HG03039 (cell line): ENCODE measurements at regions not wholly inside any gene's neighbourhood (a gene's known extent, or its start where the extent isn't known, plus 50 kb on each side); places are given as distances from the start of the nearest gene placed in this dataset.

Experiments
- ATAC-seq: cut with Tn5 transposase; IDR thresholded peaks from one replicate; pipeline ENCODE4 v1.9.1; 2021; ENCODE audit warnings: mild to moderate bottlenecking, moderate library complexity; ENCODE audit not compliant: unreplicated experiment

GRCh38 chr5:6831678-6832671 is 118.7 kb downstream of the TENT4A start:
- ATAC-seq, result no peak

DNA sequence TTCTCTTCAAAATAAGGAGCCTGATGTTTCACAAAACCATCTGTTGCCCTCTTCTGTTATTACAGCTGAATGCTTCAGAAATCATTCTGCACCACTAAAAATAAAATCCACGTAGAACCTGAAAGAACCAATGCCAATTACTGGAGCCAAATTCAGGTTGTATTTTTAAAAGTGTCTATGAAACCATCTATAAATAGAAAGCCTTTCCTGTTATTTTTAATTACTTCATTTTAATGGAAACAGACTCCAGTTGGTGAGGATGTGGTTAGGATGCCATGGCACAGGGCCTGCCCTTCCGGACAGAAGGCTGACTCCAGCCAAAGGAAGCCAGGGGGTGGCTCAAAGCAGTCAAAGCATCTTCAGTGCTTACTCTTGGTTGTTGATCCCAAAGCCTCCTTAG is 119.8 kb downstream of the TENT4A start:
- no peak for ATAC-seq

DNA sequence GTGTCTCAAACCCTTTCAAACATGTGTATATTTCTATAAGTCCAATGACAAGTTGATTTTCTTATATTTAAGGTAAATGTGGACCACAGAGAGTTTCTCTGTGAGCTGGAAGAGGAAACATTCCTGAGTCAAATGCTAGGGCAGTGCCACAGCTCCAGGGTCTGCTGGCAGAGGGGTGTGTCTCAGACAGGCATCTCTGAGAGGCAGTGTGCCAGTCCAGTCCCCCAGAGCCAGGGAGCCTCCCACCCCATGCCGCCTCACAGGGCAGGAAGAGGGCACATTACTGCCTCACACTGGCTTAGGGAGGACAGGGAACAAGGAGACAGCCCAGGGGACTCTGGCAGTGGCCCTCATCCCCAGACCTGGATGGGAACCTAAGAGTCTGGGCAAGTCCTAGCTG is 120.2 kb downstream of the TENT4A start:
- ATAC-seq, result no peak

DNA sequence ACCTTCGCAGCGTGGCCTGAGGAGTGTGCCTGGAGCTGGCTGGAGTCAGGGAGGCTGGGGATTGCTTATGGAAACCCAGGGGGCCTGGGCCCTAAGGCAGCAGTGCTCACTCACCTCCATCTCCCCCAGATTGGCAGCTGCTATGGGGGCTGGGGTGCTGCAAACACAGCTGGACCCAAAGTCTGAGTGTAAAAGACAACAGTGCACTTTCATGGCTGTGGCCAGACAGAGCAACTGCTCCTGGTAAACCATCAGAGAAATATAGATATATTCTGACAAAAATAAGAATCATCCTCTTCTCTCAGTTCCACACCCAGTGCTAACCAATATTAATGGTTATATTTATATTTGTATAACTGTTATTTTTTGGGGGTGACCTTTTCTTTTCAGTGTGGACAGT is 123.9 kb downstream of the TENT4A start:
- no peak for ATAC-seq

DNA sequence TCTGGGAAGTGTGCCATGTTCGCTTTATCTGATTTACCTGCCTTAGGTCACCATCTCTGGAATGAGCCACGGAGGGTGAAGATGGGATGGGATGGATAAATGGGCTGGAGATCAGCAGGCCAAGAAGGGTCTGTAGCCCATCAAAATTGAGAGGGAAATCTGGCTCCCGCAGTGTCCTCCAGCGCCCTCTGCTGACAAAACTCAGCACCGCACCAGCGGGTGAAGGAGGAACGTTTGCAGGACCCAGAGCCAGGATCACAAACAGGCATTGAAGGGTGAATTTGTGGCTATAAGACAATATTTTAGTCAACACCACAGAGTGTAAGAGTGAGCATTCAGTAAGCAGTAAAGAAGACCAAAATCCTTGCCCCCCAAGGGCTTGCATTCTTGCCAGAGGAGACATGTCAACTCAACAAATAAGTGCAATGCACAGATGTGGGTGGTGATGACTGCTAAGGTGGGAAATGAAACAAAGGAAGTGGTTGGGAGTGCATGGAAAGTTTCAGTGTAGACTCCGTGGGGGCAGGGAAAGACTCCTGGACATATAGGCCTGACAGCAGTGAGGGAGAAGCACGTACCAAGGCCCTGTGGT is 124.4 kb downstream of the TENT4A start:
- ATAC-seq, result no peak

DNA sequence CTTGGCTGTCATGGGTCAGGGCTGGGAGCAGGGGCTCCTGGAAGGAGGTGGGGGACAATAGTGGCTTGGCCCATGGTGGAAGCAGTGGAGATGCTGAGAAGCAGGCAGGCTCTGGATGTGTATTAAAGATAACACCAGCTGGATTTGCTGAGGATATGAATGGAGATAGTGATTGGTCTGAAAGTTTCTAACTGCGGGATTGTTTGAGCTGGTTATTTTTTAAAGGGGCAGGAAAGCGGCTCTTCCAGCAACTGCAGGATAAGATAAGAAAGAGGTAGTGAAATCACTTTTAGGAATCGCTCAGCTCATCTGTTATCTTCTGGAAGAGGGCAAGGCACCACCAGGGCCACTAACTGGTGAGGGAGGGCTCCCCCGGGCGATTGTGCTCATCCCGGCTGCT is 125.5 kb downstream of the TENT4A start:
- no peak for ATAC-seq

DNA sequence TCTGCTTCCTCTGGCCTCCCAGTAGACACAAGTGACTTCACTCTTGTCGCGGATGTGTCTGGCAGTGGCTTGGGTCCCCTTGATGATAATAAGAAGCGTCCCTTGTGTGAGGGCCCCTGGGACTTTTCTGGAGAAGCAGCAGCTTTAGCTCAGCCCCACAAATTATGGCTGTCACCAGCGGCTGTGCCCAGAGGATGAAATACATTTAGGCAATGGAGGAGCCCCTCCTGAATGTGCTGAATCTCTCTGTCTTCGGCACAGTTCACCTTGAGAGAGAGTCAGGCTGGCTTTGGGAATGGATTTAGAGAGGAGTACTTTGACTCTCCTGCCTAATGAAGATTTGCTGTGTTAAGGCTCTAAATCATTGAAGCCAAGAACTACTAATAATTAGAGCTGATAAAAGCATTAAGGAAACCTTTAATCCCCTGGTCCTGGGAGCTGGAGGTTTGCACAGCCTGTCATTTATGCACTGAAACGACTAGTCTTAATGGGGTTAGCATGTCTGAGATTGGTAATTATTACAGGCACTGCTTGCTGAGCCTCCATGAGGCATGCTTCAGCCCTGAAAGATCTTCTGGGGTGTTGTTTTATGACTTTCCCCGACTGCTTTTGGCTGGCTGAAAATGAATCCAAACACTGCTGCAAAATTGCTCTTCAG is 127.0 kb downstream of the TENT4A start:
- no peak for ATAC-seq

GRCh38 chr5:6843335-6843734 is 130.1 kb downstream of the TENT4A start:
- no peak for ATAC-seq

DNA sequence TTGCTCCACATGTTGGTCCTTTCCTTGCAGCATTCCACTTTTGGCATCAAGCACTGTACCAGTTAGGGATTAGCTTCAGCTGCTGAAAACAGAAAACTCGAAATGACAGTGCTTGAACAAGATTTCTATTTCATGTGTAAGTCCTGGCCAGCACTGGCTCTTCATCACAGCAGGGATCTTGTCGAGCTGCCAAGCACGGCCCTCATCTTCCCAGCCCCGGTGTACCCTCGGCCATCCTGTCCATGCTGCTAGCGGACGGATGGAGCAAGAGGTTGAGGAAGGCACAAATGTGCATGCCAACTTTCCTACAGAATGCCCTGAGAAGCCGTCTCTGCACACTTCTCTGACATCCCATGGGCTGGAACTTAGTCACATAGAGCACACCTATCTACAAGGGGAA is 130.6 kb downstream of the TENT4A start:
- ATAC-seq, result no peak

- ATAC-seq, result no peak
Observed at GRCh38 chr5:6845856-6846255, 132.6 kb downstream of the TENT4A start.

- no peak for ATAC-seq
Observed at GRCh38 chr5:6847870-6848269, 134.6 kb downstream of the TENT4A start.

DNA sequence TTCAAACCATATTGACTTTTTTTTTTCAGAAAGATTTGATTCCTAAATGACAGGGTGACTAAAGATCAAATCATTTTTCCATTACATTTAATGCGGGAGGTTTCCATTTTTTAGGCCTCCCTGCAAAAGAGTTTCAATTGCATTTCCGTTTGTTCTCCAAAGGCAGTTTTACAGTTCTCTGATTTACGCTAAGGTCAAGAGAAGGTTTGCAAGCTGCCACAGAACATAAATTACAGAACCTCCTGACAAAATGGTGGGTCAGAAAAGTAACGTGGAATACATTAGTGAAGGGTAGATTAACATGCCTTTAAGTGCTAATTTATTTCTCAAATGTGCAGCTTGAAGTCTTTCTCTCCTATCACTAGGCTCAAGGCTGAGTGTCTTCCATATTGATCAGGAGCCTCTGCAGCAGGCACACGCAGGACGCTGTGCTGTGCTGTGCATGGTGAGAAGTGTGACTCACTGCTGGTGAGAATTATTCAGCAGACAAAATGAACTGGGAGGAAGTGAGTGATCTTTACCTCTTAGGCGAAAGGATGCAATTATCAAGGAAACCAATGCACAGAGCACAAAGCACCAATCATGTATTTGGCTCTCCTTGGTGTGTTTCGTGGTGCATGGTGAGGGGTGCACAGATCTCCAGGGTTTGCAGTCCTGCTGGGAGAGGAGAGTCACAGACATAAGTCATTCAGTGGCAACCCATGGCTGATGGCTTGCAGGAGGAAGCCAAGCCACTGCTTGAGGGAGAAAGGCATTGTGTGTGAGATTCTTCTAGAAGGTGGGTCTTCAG is 136.3 kb downstream of the TENT4A start:
- no peak for ATAC-seq

- no peak for ATAC-seq
Observed at GRCh38 chr5:6850106-6850432, 136.8 kb downstream of the TENT4A start.

GRCh38 chr5:6856653-6857052 is 143.4 kb downstream of the TENT4A start:
- ATAC-seq, result no peak

GRCh38 chr5:6858419-6858818 is 145.2 kb downstream of the TENT4A start:
- no peak for ATAC-seq

GRCh38 chr5:6859023-6859422 is 145.8 kb downstream of the TENT4A start:
- ATAC-seq, result no peak

GRCh38 chr5:6859951-6860638 is 146.9 kb downstream of the TENT4A start:
- ATAC-seq, result no peak

DNA sequence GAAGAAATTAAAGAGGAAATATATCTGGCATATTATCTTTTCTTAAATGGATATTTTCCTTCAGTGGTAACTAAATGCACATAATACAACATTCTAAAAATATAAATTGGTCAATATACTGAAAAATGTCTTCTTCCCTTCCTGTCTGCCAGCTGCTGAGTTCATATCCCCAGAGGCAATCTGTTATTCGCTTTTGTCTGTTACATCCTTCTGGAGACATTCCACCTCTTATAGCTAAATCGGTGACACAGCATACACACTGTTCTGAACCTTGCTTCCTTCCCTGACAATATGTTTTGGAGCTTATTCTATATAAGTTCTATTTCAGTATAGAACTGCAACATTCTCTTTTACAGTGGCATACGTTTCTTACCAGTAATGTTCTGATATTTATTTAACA is 147.8 kb downstream of the TENT4A start:
- no peak for ATAC-seq

DNA sequence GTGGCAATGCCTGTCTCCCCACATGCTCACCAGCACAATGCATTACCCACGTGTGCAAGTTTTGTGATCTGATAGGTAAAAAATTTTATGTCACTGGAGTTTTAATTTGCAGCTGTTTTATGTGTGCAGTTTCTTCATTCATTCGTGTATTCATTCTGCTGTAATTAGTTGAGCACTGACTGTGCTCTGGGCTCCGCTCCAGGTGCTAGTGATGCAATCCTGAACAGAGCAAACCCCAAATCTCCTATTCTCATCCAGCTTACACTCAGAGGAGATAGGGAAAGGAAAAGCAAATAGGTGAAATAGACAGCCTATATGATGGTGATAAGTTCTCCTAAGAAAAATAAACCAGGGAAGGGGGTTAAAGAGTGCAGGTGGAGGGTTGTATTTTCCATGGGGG is 148.4 kb downstream of the TENT4A start:
- no peak for ATAC-seq

DNA sequence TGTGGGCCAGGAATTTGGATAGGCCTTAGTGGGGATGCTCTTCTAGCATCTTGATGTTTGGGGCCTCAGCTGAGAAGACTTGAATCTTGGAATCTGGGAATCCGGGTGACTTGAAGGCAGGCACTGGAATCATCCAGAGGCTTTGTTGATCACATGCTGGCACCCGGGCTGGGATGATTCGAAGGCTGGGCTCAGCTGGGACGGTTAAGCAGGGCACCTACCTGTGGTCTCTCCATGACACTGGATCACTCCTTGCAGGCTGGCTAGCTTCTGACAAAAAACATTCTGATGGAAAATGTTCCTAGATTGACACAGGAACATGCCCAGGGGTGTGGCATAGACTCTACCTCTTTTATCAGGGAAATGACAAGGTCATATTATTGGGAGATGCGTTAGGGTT is 149.1 kb downstream of the TENT4A start:
- no peak for ATAC-seq

DNA sequence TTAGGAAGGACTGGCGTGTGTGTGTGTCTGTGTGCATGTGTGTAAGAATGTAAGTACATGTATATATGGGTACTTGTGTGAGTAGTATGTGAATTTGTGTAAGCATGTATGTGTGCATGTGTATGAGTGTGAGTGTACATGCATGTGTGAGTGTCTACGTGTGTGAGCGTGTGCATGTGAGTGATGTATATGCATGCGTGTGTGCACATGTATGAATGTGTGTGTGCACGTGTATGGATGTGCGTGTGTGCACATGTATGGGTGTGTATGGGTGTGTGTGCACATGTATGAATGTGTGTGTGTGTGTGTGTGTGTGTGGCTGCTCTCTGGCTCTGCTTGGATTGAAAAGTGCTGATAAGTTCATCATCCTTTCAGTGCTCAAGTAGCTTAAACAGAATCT is 154.5 kb downstream of the TENT4A start:
- ATAC-seq, result no peak
